IPS-18a (cell line): ENCODE measurements at regions not wholly inside any gene's neighbourhood (a gene's known extent, or its start where the extent isn't known, plus 50 kb on each side); places are given as distances from the start of the nearest gene placed in this dataset.

ENCODE experiments used
- H3K27ac ChIP-seq: one replicate; pipeline ENCODE4 v1.5.1; 2013; ENCODE audit warnings: low read length
- H3K27me3 ChIP-seq: one replicate; pipeline ENCODE4 v1.6.1; 2013; ENCODE audit warnings: mild to moderate bottlenecking, low read length; ENCODE audit not compliant: control insufficient read depth, insufficient read depth
- H3K36me3 ChIP-seq: one replicate; pipeline ENCODE4 v1.6.1; 2013; ENCODE audit warnings: low read depth, low read length; ENCODE audit not compliant: control insufficient read depth
- H3K4me1 ChIP-seq: one replicate; pipeline ENCODE4 v1.6.1; 2013; ENCODE audit warnings: low read depth, low read length; ENCODE audit not compliant: control insufficient read depth
- H3K4me3 ChIP-seq: one replicate; pipeline ENCODE4 v1.5.1; 2013; ENCODE audit warnings: low read length
- H3K9ac ChIP-seq: one replicate; pipeline ENCODE4 v1.6.1; 2013; ENCODE audit warnings: mild to moderate bottlenecking, low read length, moderate library complexity
- H3K9me3 ChIP-seq: one replicate; pipeline ENCODE4 v1.6.1; 2013; ENCODE audit warnings: low read depth, low read length; ENCODE audit not compliant: control insufficient read depth

- no peak overlapping the region for H3K4me3 ChIP-seq
- H3K9me3 ChIP-seq: no peaks in the 10 kb centered on the region
- peaks cover 4% of the 10 kb centered on the region for H3K4me1 ChIP-seq
- H3K9ac ChIP-seq: no peak overlapping the region
- H3K27ac ChIP-seq: no peak overlapping the region
- no peaks in the 10 kb centered on the region for H3K27me3 ChIP-seq
- no peaks in the 10 kb centered on the region for H3K36me3 ChIP-seq
These were observed 93.0 kb upstream of the SH3BP4 start for GRCh38 chr2:234858790-234859329.

- H3K4me3 ChIP-seq: no peak overlapping the region
- H3K9me3 ChIP-seq: no peaks in the 10 kb centered on the region
- no peak overlapping the region for H3K27ac ChIP-seq
- H3K27me3 ChIP-seq: no peaks in the 10 kb centered on the region
- no peak overlapping the region for H3K9ac ChIP-seq
- peaks cover 4% of the 10 kb centered on the region for H3K4me1 ChIP-seq
- H3K36me3 ChIP-seq: no peaks in the 10 kb centered on the region
These were observed 93.7 kb upstream of the SH3BP4 start for GRCh38 chr2:234858145-234858544.

- Histone ChIP-seq H3K9me3 (no peaks in the 10 kb centered on the region), H3K9ac (no peak overlapping the region), H3K27me3 (no peaks in the 10 kb centered on the region), H3K27ac (no peak overlapping the region), H3K36me3 (no peaks in the 10 kb centered on the region), H3K4me1 (peaks cover 4% of the 10 kb centered on the region), H3K4me3 (no peak overlapping the region)
These were observed 98.1 kb upstream of the SH3BP4 start for GRCh38 chr2:234853729-234854128.

GRCh38 chr2:234852941-234853340 lies 98.9 kb upstream of the SH3BP4 start:
- no peak overlapping the region for H3K9ac ChIP-seq
- no peaks in the 10 kb centered on the region for H3K36me3 ChIP-seq
- no peaks in the 10 kb centered on the region for H3K9me3 ChIP-seq
- H3K27ac ChIP-seq: no peak overlapping the region
- H3K4me1 ChIP-seq: peaks cover 5% of the 10 kb centered on the region
- H3K27me3 ChIP-seq: no peaks in the 10 kb centered on the region
- H3K4me3 ChIP-seq: no peak overlapping the region

GRCh38 chr2:234852035-234852434 lies 99.8 kb upstream of the SH3BP4 start:
- H3K9ac ChIP-seq: no peak overlapping the region
- no peak overlapping the region for H3K27ac ChIP-seq
- H3K36me3 ChIP-seq: no peaks in the 10 kb centered on the region
- H3K9me3 ChIP-seq: no peaks in the 10 kb centered on the region
- H3K27me3 ChIP-seq: no peaks in the 10 kb centered on the region
- peaks cover 5% of the 10 kb centered on the region for H3K4me1 ChIP-seq
- no peak overlapping the region for H3K4me3 ChIP-seq

GRCh38 chr2:234851451-234851850 lies 100.4 kb upstream of the SH3BP4 start:
- Histone ChIP-seq H3K9me3 (no peaks in the 10 kb centered on the region), H3K27ac (no peak overlapping the region), H3K27me3 (no peaks in the 10 kb centered on the region), H3K4me3 (no peak overlapping the region), H3K9ac (no peak overlapping the region), H3K4me1 (peaks cover 5% of the 10 kb centered on the region), H3K36me3 (no peaks in the 10 kb centered on the region)

GRCh38 chr2:234850818-234851217 lies 101.0 kb upstream of the SH3BP4 start:
- Histone ChIP-seq H3K9me3 (no peaks in the 10 kb centered on the region), H3K36me3 (no peaks in the 10 kb centered on the region), H3K4me3 (no peak overlapping the region), H3K4me1 (peaks cover 5% of the 10 kb centered on the region), H3K27me3 (no peaks in the 10 kb centered on the region), H3K27ac (no peak overlapping the region), H3K9ac (no peak overlapping the region)

- Histone ChIP-seq H3K36me3 (no peaks in the 10 kb centered on the region), H3K27ac (no peak overlapping the region), H3K9me3 (no peaks in the 10 kb centered on the region), H3K27me3 (no peaks in the 10 kb centered on the region), H3K4me3 (no peak overlapping the region), H3K9ac (no peak overlapping the region), H3K4me1 (peaks cover 5% of the 10 kb centered on the region)
These were observed 102.1 kb upstream of the SH3BP4 start for GRCh38 chr2:234849678-234850077.

- no peaks in the 10 kb centered on the region for H3K27me3 ChIP-seq
- H3K9ac ChIP-seq: no peak overlapping the region
- peaks cover 5% of the 10 kb centered on the region for H3K4me1 ChIP-seq
- no peaks in the 10 kb centered on the region for H3K9me3 ChIP-seq
- H3K27ac ChIP-seq: no peak overlapping the region
- no peak overlapping the region for H3K4me3 ChIP-seq
- H3K36me3 ChIP-seq: no peaks in the 10 kb centered on the region
These were observed 103.2 kb upstream of the SH3BP4 start for GRCh38 chr2:234848578-234848977.

- Histone ChIP-seq H3K27ac (no peak overlapping the region), H3K36me3 (no peaks in the 10 kb centered on the region), H3K4me3 (no peak overlapping the region), H3K9me3 (no peaks in the 10 kb centered on the region), H3K9ac (no peak overlapping the region), H3K27me3 (no peaks in the 10 kb centered on the region), H3K4me1 (peaks cover 5% of the 10 kb centered on the region)
These were observed 104.2 kb upstream of the SH3BP4 start for GRCh38 chr2:234847639-234848038.

- no peak overlapping the region for H3K4me3 ChIP-seq
- H3K27ac ChIP-seq: no peak overlapping the region
- H3K36me3 ChIP-seq: no peaks in the 10 kb centered on the region
- H3K27me3 ChIP-seq: no peaks in the 10 kb centered on the region
- H3K9ac ChIP-seq: no peak overlapping the region
- peaks cover 5% of the 10 kb centered on the region for H3K4me1 ChIP-seq
- H3K9me3 ChIP-seq: no peaks in the 10 kb centered on the region
These were observed 104.5 kb upstream of the SH3BP4 start for GRCh38 chr2:234847364-234847635.

- Histone ChIP-seq H3K36me3 (no peaks in the 10 kb centered on the region), H3K9ac (no peak overlapping the region), H3K27ac (no peak overlapping the region), H3K9me3 (no peaks in the 10 kb centered on the region), H3K4me1 (peaks cover 5% of the 10 kb centered on the region), H3K4me3 (no peak overlapping the region), H3K27me3 (no peaks in the 10 kb centered on the region)
These were observed 105.0 kb upstream of the SH3BP4 start for GRCh38 chr2:234846599-234847363.
